HCT116 (cell line): ENCODE measurements at regions not wholly inside any gene's neighbourhood (a gene's known extent, or its start where the extent isn't known, plus 50 kb on each side); places are given as distances from the start of the nearest gene placed in this dataset.

Experiments used
- ATAC-seq: fragments of 200-7000 bp; cut with Tn5 transposase; 2 replicates; pipeline ENCODE4 v1.9.1; 2020; ENCODE audit warnings: mild to moderate bottlenecking, moderate library complexity
- BruUV-seq: library from RNA; stranded (reverse); fragments of 400-500 nt; replicated peaks from 2 replicates; lab custom pipeline; 2021; lab: Mats Ljungman, UMichigan
- CTCF ChIA-PET: fragments of 300-600 bp; sonication (Branson Sonifier 250); formaldehyde crosslinking; loops from one replicate; lab custom pipeline; 2021; ENCODE audit warnings: antibody characterized with exemption; lab: Charles Lee
- POLR2A ChIA-PET: fragments of 300-600, 350-600 bp; sonication (Branson Sonifier 250); formaldehyde crosslinking; loops from one replicate; lab custom pipeline; 2021; ENCODE audit warnings: antibody characterized with exemption; lab: Charles Lee
- RAD21 ChIA-PET, 2 experiments: fragments of 300-600 bp; sonication (Branson Sonifier 250); formaldehyde crosslinking; loops; one replicate each; lab custom pipeline; 2023; ENCODE audit warnings: low total read pairs in 2 of 2; ENCODE audit not compliant: uncharacterized antibody in 2 of 2, unreplicated experiment in 2 of 2, low non-redundant PET in 1 of 2; lab: Charles Lee
- DNase-seq: peaks from one replicate; pipeline ENCODE4 v3.0.0-alpha.2; 2010; ENCODE audit warnings: low read depth, low spot score
- H2AFZ ChIP-seq: fragments of 200-600 bp; shearing (Covaris generic), sonication (generic); 2 replicates; pipeline ENCODE4 v1.6.1; 2017; ENCODE audit warnings: low read depth, mixed run types, mixed read lengths, antibody characterized with exemption, low read length; ENCODE audit not compliant: poor library complexity, severe bottlenecking
- H3K27ac ChIP-seq: 2 replicates; pipeline ENCODE4 v1.5.1; 2012; ENCODE audit warnings: low read depth, low read length
- H3K27me3 ChIP-seq: fragments of 200-600 bp; sonication (generic); 2 replicates; pipeline ENCODE4 v1.6.1; 2016; ENCODE audit warnings: mixed run types, low read length, mixed read lengths; ENCODE audit not compliant: insufficient read depth
- H3K36me3 ChIP-seq, 2 experiments: fragments of 200-500 bp in 1 of 2; fragments of 200-600 bp in 1 of 2; sonication (Bioruptor generic) in 1 of 2; sonication (generic) in 1 of 2; 2 replicates each; pipeline versions ENCODE4 v1.5.1 to v1.6.1; 2014 to 2016; ENCODE audit warnings: low read length in 2 of 2, inconsistent platforms in 1 of 2, mixed read lengths in 1 of 2, mixed run types in 1 of 2; ENCODE audit not compliant: insufficient read depth in 2 of 2, control insufficient read depth in 1 of 2
- H3K4me1 ChIP-seq, 2 experiments: fragments of 200-600 bp in 1 of 2; sonication (generic) in 1 of 2; 2 replicates each; pipeline versions ENCODE4 v1.5.1 to v1.6.1; 2012 to 2017; ENCODE audit warnings: low read length in 2 of 2, inconsistent platforms in 1 of 2, mild to moderate bottlenecking in 1 of 2, mixed read lengths in 1 of 2, mixed run types in 1 of 2, moderate library complexity in 1 of 2; ENCODE audit not compliant: insufficient read depth in 2 of 2, control insufficient read depth in 1 of 2
- H3K4me2 ChIP-seq: fragments of 200-600 bp; sonication (generic); 2 replicates; pipeline ENCODE4 v1.6.1; 2017; ENCODE audit warnings: mixed run types, low read length, mixed read lengths
- H3K4me3 ChIP-seq, 2 experiments: fragments of 200-600 bp in 1 of 2; sonication (generic) in 1 of 2; replicated peaks in 1 of 2; 2 replicates each; pipeline ENCODE4 v1.5.1; 2011 to 2016; ENCODE audit warnings: low read length in 2 of 2, control low read depth in 1 of 2, low read depth in 1 of 2, mild to moderate bottlenecking in 1 of 2, mixed read lengths in 1 of 2, mixed run types in 1 of 2
- H3K79me2 ChIP-seq: fragments of 200-600 bp; sonication (generic); 2 replicates; pipeline ENCODE4 v1.6.1; 2017; ENCODE audit warnings: mild to moderate bottlenecking, mixed run types, low read length, moderate library complexity, mixed read lengths; ENCODE audit not compliant: insufficient read depth
- H3K9ac ChIP-seq: fragments of 200-600 bp; sonication (generic); 2 replicates; pipeline ENCODE4 v1.6.1; 2016; ENCODE audit warnings: low read length, mixed read lengths
- H3K9me2 ChIP-seq: fragments of 200-600 bp; sonication (generic), shearing (Covaris generic); 2 replicates; pipeline ENCODE4 v1.6.1; 2017; ENCODE audit warnings: mixed run types, mild to moderate bottlenecking, moderate library complexity; ENCODE audit not compliant: insufficient read depth
- H3K9me3 ChIP-seq, 2 experiments: fragments of 200-500 bp in 1 of 2; fragments of 200-600 bp in 1 of 2; sonication (Bioruptor generic) in 1 of 2; sonication (generic) in 1 of 2; 2 replicates each; pipeline ENCODE4 v1.6.1; 2014 to 2017; ENCODE audit warnings: low read length in 2 of 2, mixed read lengths in 2 of 2, inconsistent platforms in 1 of 2, low read depth in 1 of 2, mild to moderate bottlenecking in 1 of 2, mixed run types in 1 of 2, moderate library complexity in 1 of 2; ENCODE audit not compliant: control insufficient read depth in 1 of 2, insufficient read depth in 1 of 2
- H4K20me1 ChIP-seq: fragments of 200-600 bp; sonication (generic), shearing (Covaris generic); 2 replicates; pipeline ENCODE4 v1.6.1; 2017; ENCODE audit warnings: mixed run types, mild to moderate bottlenecking, moderate library complexity; ENCODE audit not compliant: insufficient read depth
- CBX3 ChIP-seq: IDR thresholded peaks from 2 replicates; pipeline ENCODE4 v1.6.1; 2012; ENCODE audit warnings: low read depth
- EZH2 ChIP-seq: fragments of 200-600 bp; sonication (generic); IDR thresholded peaks from 2 replicates; pipeline ENCODE4 v1.6.1; 2017; ENCODE audit warnings: antibody characterized with exemption, mixed run types
- FOSL1 ChIP-seq: IDR thresholded peaks from 2 replicates; pipeline ENCODE4 v1.6.1; 2012; ENCODE audit warnings: low read depth
- RAD21 ChIP-seq: IDR thresholded peaks from 2 replicates; pipeline ENCODE4 v1.6.1; 2012; ENCODE audit warnings: low read depth, mild to moderate bottlenecking
- TCF7L2 ChIP-seq: IDR thresholded peaks from 2 replicates; pipeline ENCODE4 v1.7.0; 2011; ENCODE audit warnings: borderline replicate concordance, inconsistent platforms; ENCODE audit not compliant: insufficient read depth, insufficient read length; ENCODE audit errors: extremely low read depth
- YY1 ChIP-seq: IDR thresholded peaks from 2 replicates; pipeline ENCODE4 v1.6.1; 2011; ENCODE audit warnings: low read length, low read depth, moderate library complexity, mild to moderate bottlenecking; ENCODE audit not compliant: insufficient replicate concordance; ENCODE audit errors: extremely low read depth
- intact Hi-C: fragments of 100-400 bp; cut with micrococcal nuclease; formaldehyde crosslinking; loops from 2 replicates; pipeline ENCODE4 v1.10.0; 2022

- Histone ChIP-seq H3K9me2 (no peaks in the 10 kb centered on the region), H3K79me2 (no peaks in the 10 kb centered on the region), H4K20me1 (no peaks in the 10 kb centered on the region), H3K27ac (no peak overlapping the region), H2AFZ (no peak overlapping the region), H3K4me2 (no peak overlapping the region), H3K9ac (no peak overlapping the region), H3K27me3 (no peaks in the 10 kb centered on the region), H3K4me1 (no peaks in the 10 kb centered on the region), H3K4me3 (no peak overlapping the region), H3K36me3 (no peaks in the 10 kb centered on the region), H3K9me3 (peaks cover 0 to 31% of the 10 kb centered on the region in 2 experiments; a peak in 2 of 4 replicates)
- TF ChIP-seq YY1 (no peak), EZH2 (no peak), RAD21 (no peak), TCF7L2 (no peak)
- ChIA-PET RAD21 (no interaction called here), POLR2A (no interaction called here), CTCF (no interaction called here)
- no peak for DNase-seq
- BruUV-seq: no TSS peak
- intact Hi-C loops: no loop called here
- ATAC-seq: no peak
These were observed 159.0 kb upstream of the BACE2 start for GRCh38 chr21:41008974-41009373.

- no peak for ATAC-seq
- no peak overlapping the region for H3K4me2 ChIP-seq
- no TSS peak for BruUV-seq
- TF ChIP-seq CBX3 (no peak), FOSL1 (no peak)
- TF ChIP-seq, all 23 proteins: peak for 0
- ChIA-PET CTCF (no interaction called here), POLR2A (no interaction called here), RAD21 (no interaction called here)
- Histone ChIP-seq H3K79me2 (no peaks in the 10 kb centered on the region), H3K9ac (no peak overlapping the region), H3K27ac (no peak overlapping the region), H3K4me1 (no peaks in the 10 kb centered on the region), H3K4me3 (no peak overlapping the region), H4K20me1 (no peaks in the 10 kb centered on the region), H3K9me3 (peaks cover 0 to 31% of the 10 kb centered on the region in 2 experiments; a peak in 1 of 4 replicates), H3K27me3 (no peaks in the 10 kb centered on the region), H3K9me2 (no peaks in the 10 kb centered on the region), H3K36me3 (no peaks in the 10 kb centered on the region), H2AFZ (no peak overlapping the region)
- intact Hi-C loops: no loop called here
- DNase-seq: no peak
These were observed 158.4 kb upstream of the BACE2 start for GRCh38 chr21:41009398-41010100.
